Neuron (in vitro differentiated cells): ENCODE measurements at regions not wholly inside any gene's neighbourhood (a gene's known extent, or its start where the extent isn't known, plus 50 kb on each side); places are given as distances from the start of the nearest gene placed in this dataset.

Experiments used
- H2AFZ ChIP-seq: one replicate; pipeline ENCODE4 v1.6.1; 2013; ENCODE audit warnings: low read depth, mild to moderate bottlenecking, inconsistent platforms, low read length, moderate library complexity
- H3K27me3 ChIP-seq: one replicate; pipeline ENCODE4 v1.6.1; 2013; ENCODE audit warnings: low read length; ENCODE audit not compliant: insufficient read depth
- H3K36me3 ChIP-seq: one replicate; pipeline ENCODE4 v1.6.1; 2013; ENCODE audit warnings: low read length; ENCODE audit not compliant: insufficient read depth
- H3K4me1 ChIP-seq: one replicate; pipeline ENCODE4 v1.6.1; 2013; ENCODE audit warnings: low read length; ENCODE audit not compliant: insufficient read depth
- H3K4me3 ChIP-seq: 2 replicates; pipeline ENCODE4 v1.5.1; 2013; ENCODE audit warnings: mild to moderate bottlenecking, low read length, moderate library complexity
- H3K9me3 ChIP-seq: one replicate; pipeline ENCODE4 v1.6.1; 2013; ENCODE audit warnings: low read length

GRCh38 chr15:54915380-54915779 lies 281.4 kb downstream of the RSL24D1 start:
- Histone ChIP-seq H3K36me3 (no peaks in the 10 kb centered on the region), H3K4me1 (no peaks in the 10 kb centered on the region), H3K9me3 (no peaks in the 10 kb centered on the region), H2AFZ (no peak overlapping the region), H3K27me3 (no peaks in the 10 kb centered on the region), H3K4me3 (no peak overlapping the region)

- no peaks in the 10 kb centered on the region for H3K4me1 ChIP-seq
- no peaks in the 10 kb centered on the region for H3K27me3 ChIP-seq
- no peak overlapping the region for H3K4me3 ChIP-seq
- no peak overlapping the region for H2AFZ ChIP-seq
- no peaks in the 10 kb centered on the region for H3K36me3 ChIP-seq
- no peaks in the 10 kb centered on the region for H3K9me3 ChIP-seq
Observed at GRCh38 chr15:54884312-54884711, 312.4 kb downstream of the RSL24D1 start.

GRCh38 chr15:54859982-54860381 lies 336.8 kb downstream of the RSL24D1 start:
- Histone ChIP-seq H3K4me1 (no peaks in the 10 kb centered on the region), H3K36me3 (no peaks in the 10 kb centered on the region), H3K27me3 (no peaks in the 10 kb centered on the region), H3K4me3 (no peak overlapping the region), H2AFZ (no peak overlapping the region), H3K9me3 (no peaks in the 10 kb centered on the region)

- Histone ChIP-seq H2AFZ (no peak overlapping the region), H3K9me3 (no peaks in the 10 kb centered on the region), H3K4me3 (no peak overlapping the region), H3K4me1 (no peaks in the 10 kb centered on the region), H3K36me3 (no peaks in the 10 kb centered on the region), H3K27me3 (no peaks in the 10 kb centered on the region)
Observed at GRCh38 chr15:54854667-54855066, 342.1 kb downstream of the RSL24D1 start.

- H3K4me3 ChIP-seq, result no peak overlapping the region
- no peaks in the 10 kb centered on the region for H3K27me3 ChIP-seq
- H2AFZ ChIP-seq, result no peak overlapping the region
- no peaks in the 10 kb centered on the region for H3K36me3 ChIP-seq
- no peaks in the 10 kb centered on the region for H3K4me1 ChIP-seq
- H3K9me3 ChIP-seq, result no peaks in the 10 kb centered on the region
Observed at GRCh38 chr15:54850101-54850500, 346.6 kb downstream of the RSL24D1 start.

- H3K36me3 ChIP-seq, result no peaks in the 10 kb centered on the region
- H2AFZ ChIP-seq, result no peak overlapping the region
- H3K27me3 ChIP-seq, result no peaks in the 10 kb centered on the region
- no peaks in the 10 kb centered on the region for H3K4me1 ChIP-seq
- H3K4me3 ChIP-seq, result no peak overlapping the region
- no peaks in the 10 kb centered on the region for H3K9me3 ChIP-seq
Observed at GRCh38 chr15:54843006-54843405, 353.7 kb downstream of the RSL24D1 start.

- Histone ChIP-seq H2AFZ (no peak overlapping the region), H3K9me3 (no peaks in the 10 kb centered on the region), H3K27me3 (no peaks in the 10 kb centered on the region), H3K4me3 (no peak overlapping the region), H3K36me3 (no peaks in the 10 kb centered on the region), H3K4me1 (no peaks in the 10 kb centered on the region)
Observed at GRCh38 chr15:54841701-54842305, 354.9 kb downstream of the RSL24D1 start.

- Histone ChIP-seq H3K36me3 (no peaks in the 10 kb centered on the region), H3K27me3 (no peaks in the 10 kb centered on the region), H3K9me3 (no peaks in the 10 kb centered on the region), H3K4me3 (no peak overlapping the region), H3K4me1 (no peaks in the 10 kb centered on the region), H2AFZ (no peak overlapping the region)
Observed at GRCh38 chr15:54840621-54841398, 355.9 kb downstream of the RSL24D1 start.

- Histone ChIP-seq H3K4me1 (no peaks in the 10 kb centered on the region), H3K9me3 (no peaks in the 10 kb centered on the region), H3K27me3 (no peaks in the 10 kb centered on the region)
Observed at GRCh38 chr15:54839379-54839778, 357.4 kb downstream of the RSL24D1 start.

GRCh38 chr15:54836052-54836795 lies 360.5 kb downstream of the RSL24D1 start:
- H3K4me3 ChIP-seq, result no peak overlapping the region

More at GRCh38 chr15:54839379-54839778, 357.4 kb downstream of the RSL24D1 start:
- H3K36me3 ChIP-seq, result no peaks in the 10 kb centered on the region
- no peak overlapping the region for H3K4me3 ChIP-seq
- H2AFZ ChIP-seq, result no peak overlapping the region

GRCh38 chr15:54829821-54830220 lies 366.9 kb downstream of the RSL24D1 start:
- Histone ChIP-seq H3K27me3 (no peaks in the 10 kb centered on the region), H3K36me3 (no peaks in the 10 kb centered on the region), H2AFZ (no peak overlapping the region), H3K9me3 (no peaks in the 10 kb centered on the region), H3K4me3 (no peak overlapping the region), H3K4me1 (no peaks in the 10 kb centered on the region)

More at GRCh38 chr15:54836052-54836795, 360.5 kb downstream of the RSL24D1 start:
- Histone ChIP-seq H3K4me1 (no peaks in the 10 kb centered on the region), H3K36me3 (no peaks in the 10 kb centered on the region), H3K27me3 (no peaks in the 10 kb centered on the region), H2AFZ (no peak overlapping the region), H3K9me3 (no peaks in the 10 kb centered on the region)

- no peaks in the 10 kb centered on the region for H3K36me3 ChIP-seq
- no peaks in the 10 kb centered on the region for H3K9me3 ChIP-seq
- no peaks in the 10 kb centered on the region for H3K27me3 ChIP-seq
- H3K4me3 ChIP-seq, result no peak overlapping the region
- no peak overlapping the region for H2AFZ ChIP-seq
- no peaks in the 10 kb centered on the region for H3K4me1 ChIP-seq
Observed at GRCh38 chr15:54820811-54821210, 375.9 kb downstream of the RSL24D1 start.

GRCh38 chr15:54820098-54820497 lies 376.6 kb downstream of the RSL24D1 start:
- Histone ChIP-seq H2AFZ (no peak overlapping the region), H3K9me3 (no peaks in the 10 kb centered on the region), H3K4me3 (no peak overlapping the region), H3K36me3 (no peaks in the 10 kb centered on the region), H3K4me1 (no peaks in the 10 kb centered on the region), H3K27me3 (no peaks in the 10 kb centered on the region)
